ENCODE measurements at regions not wholly inside any gene's neighbourhood (a gene's known extent, or its start where the extent isn't known, plus 50 kb on each side); places are given as distances from the start of the nearest gene placed in this dataset.

DNA sequence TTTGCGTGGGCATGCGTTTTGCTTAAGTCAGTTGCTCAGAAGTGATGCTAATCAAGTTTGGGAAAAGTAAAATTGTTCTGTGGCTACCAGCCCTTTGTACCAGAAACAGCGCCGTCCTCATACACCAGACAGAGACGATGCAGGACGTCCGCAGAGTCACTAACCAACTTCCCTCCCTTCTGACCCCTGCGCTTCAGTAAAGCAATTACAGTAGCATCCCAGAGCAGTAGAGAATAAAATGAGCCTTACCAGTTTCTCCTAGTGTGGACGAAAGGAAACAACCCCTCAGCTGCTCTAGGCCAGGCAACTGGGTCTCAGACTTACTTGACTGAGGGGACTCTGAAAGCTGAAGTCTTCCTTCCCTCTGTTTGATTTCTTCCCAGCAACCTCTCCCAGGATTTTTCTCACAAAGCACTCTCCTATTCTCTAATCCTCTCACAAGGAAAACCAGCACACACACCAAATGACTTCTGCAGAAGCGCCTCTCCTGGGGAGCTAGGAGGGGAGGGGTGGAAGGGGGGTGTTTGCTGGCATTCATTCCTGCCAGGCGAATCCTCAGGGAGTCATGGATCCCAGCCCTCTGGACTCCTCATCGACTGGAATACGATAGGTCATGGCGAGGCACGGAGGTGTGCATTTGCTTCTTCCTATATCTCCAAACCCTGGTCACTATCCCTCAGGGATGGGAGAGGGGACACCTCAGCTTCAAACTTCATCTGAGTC lies 56.0 kb upstream of the MID1 start:
- no peak overlapping the region for H3K27ac ChIP-seq (ENCODE audit: insufficient read depth, low read length)
- H3K56ac ChIP-seq (ENCODE audit: extremely low read depth, insufficient read depth, low read length) = no peak overlapping the region
- 0 out of 2 replicates have a peak, but pooled peaks cover 2% of the 10 kb centered on the region for H3K9me3 ChIP-seq (ENCODE audit: control insufficient read depth, insufficient read depth, low read length)
- no peak overlapping the region for H3K23ac ChIP-seq (ENCODE audit: low read depth, low read length)
- dilution Hi-C loops (cut with HindIII; ENCODE audit: low sequenced_read_pairs, unreplicated experiment) = no loop called here
- peaks cover 7% of the 10 kb centered on the region; the same call in 1 of the 2 replicates for H3K27me3 ChIP-seq (ENCODE audit: control insufficient read depth, insufficient read depth, low read length)
- TF ChIP-seq BHLHE40 (IDR thresholded peaks at IDR 0.05; ENCODE audit: low read depth, low read length) = no peak
- H2BK5ac ChIP-seq (ENCODE audit: low read depth, low read length, poor library complexity, severe bottlenecking) = no peak overlapping the region
- no peak overlapping the region for H3K14ac ChIP-seq (replicated peaks; ENCODE audit: low read depth, low read length)
- H3K4me2 ChIP-seq (ENCODE audit: low read depth, low read length) = peak overlapping the region; percentile 6; the same call in 1 of the 2 replicates
- no peaks in the 10 kb centered on the region for H4K20me1 ChIP-seq (ENCODE audit: insufficient read depth, low read length)
- WGBS, 2 experiments (ENCODE audit: extremely low coverage in 2 of 2, insufficient read length in 1 of 2) = 0% methylated on average over 1 of the region's 15 CpGs; no CpG with 5 or more reads in 1 of the 2 experiments
- ChIA-PET POLR2A (ENCODE audit: unreplicated experiment) (no interaction called here), CTCF (no interaction called here)
- no peaks in the 10 kb centered on the region for H3K9me1 ChIP-seq (ENCODE audit: insufficient read depth, low read length)
- no peak overlapping the region for H2BK120ac ChIP-seq (ENCODE audit: low read depth, low read length)
- no peak overlapping the region for H3K4ac ChIP-seq (ENCODE audit: low read depth, low read length)
- no peak overlapping the region for H2BK20ac ChIP-seq (ENCODE audit: low read depth, low read length)
- no peak overlapping the region for H2AK9ac ChIP-seq (replicated peaks; ENCODE audit: low read depth, low read length, poor library complexity)
- DNase-seq = no peak
- intact Hi-C loops (cut with micrococcal nuclease) = no loop called here
- no peak overlapping the region for H3K9ac ChIP-seq (ENCODE audit: low read depth, low read length)
- ATAC-seq (ENCODE audit: low read depth) = no peak
- H2AK5ac ChIP-seq (ENCODE audit: low read depth, low read length) = no peak overlapping the region
- H3K4me1 ChIP-seq (ENCODE audit: control insufficient read depth, insufficient read depth, low read length) = peaks cover 2% of the 10 kb centered on the region; the same call in 1 of the 2 replicates
- H2AFZ ChIP-seq (replicated peaks; ENCODE audit: low read length, poor library complexity) = peak overlapping the region; percentile 63
- in situ Hi-C loops (cut with MboI; ENCODE audit: low sequenced_read_pairs) = no loop called here
- no peak overlapping the region for H3K18ac ChIP-seq (ENCODE audit: low read depth, low read length)
- BruUV-seq (replicated peaks) = no TSS peak
- no peak overlapping the region for H2BK15ac ChIP-seq (ENCODE audit: low read depth, low read length)
- H4K5ac ChIP-seq (ENCODE audit: low read depth, low read length) = no peak overlapping the region
- H4K91ac ChIP-seq (ENCODE audit: insufficient read depth, low read depth, low read length) = no peak overlapping the region
- no peaks in the 10 kb centered on the region for H3K79me1 ChIP-seq (ENCODE audit: low read depth in 1 of 2, low read length in 2 of 2)
- H3K4me3 ChIP-seq (ENCODE audit: insufficient read depth, low read depth, low read length) = no peak overlapping the region
- H3K36me3 ChIP-seq (ENCODE audit: control insufficient read depth, insufficient read depth, low read length) = no peaks in the 10 kb centered on the region
- H4K8ac ChIP-seq (ENCODE audit: low read depth in 2 of 2, low read length in 2 of 2) = no peak overlapping the region
